ENCODE measurements at regions not wholly inside any gene's neighbourhood (a gene's known extent, or its start where the extent isn't known, plus 50 kb on each side); places are given as distances from the start of the nearest gene placed in this dataset.

DNA sequence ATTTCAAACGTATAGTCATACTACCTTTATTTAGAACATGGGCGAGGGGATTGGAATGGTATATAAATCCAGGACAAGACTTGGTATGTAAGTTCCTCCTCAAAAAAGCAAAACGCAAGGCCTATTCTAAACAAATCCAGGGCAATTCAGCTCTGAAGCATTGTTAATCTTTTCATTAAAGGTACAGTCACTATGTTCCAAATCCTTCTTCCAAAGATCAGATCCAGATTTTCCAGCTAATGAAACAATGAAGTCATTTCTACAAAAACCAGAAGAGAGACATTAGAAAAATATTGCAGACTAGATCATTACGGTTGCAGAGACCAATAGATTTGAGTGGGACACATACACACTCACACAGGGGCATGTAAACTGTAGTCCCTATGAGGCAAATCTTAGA, 116.1 kb upstream of the BNC2 start:
- 55 to 59% methylated on average over 4 of the region's 4 CpGs for WGBS, 2 donors
- TF ChIP-seq, protein P1, sequence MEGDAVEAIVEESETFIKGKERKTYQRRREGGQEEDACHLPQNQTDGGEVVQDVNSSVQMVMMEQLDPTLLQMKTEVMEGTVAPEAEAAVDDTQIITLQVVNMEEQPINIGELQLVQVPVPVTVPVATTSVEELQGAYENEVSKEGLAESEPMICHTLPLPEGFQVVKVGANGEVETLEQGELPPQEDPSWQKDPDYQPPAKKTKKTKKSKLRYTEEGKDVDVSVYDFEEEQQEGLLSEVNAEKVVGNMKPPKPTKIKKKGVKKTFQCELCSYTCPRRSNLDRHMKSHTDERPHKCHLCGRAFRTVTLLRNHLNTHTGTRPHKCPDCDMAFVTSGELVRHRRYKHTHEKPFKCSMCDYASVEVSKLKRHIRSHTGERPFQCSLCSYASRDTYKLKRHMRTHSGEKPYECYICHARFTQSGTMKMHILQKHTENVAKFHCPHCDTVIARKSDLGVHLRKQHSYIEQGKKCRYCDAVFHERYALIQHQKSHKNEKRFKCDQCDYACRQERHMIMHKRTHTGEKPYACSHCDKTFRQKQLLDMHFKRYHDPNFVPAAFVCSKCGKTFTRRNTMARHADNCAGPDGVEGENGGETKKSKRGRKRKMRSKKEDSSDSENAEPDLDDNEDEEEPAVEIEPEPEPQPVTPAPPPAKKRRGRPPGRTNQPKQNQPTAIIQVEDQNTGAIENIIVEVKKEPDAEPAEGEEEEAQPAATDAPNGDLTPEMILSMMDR (IDR thresholded peaks at IDR 0.05), result no peak
- TF ChIP-seq POLR2A (IDR thresholded peaks at IDR 0.05), result no peak
- Histone ChIP-seq H3K27ac (no peak overlapping the region), H3K36me3 (replicated peaks in 1 of 2; ENCODE audit: insufficient read depth in 1 of 2, low read depth in 2 of 2) (no peaks in the 10 kb centered on the region), H3K4me3 (no peak overlapping the region), H3K4me1 (no peaks in the 10 kb centered on the region), H3K27me3 (no peaks in the 10 kb centered on the region), H3K9me3 (no peaks in the 10 kb centered on the region)
- intact Hi-C loops (cut with DNase I), result no loop called here
- DNase-seq, result no peak
- ATAC-seq, result no peak

DNA sequence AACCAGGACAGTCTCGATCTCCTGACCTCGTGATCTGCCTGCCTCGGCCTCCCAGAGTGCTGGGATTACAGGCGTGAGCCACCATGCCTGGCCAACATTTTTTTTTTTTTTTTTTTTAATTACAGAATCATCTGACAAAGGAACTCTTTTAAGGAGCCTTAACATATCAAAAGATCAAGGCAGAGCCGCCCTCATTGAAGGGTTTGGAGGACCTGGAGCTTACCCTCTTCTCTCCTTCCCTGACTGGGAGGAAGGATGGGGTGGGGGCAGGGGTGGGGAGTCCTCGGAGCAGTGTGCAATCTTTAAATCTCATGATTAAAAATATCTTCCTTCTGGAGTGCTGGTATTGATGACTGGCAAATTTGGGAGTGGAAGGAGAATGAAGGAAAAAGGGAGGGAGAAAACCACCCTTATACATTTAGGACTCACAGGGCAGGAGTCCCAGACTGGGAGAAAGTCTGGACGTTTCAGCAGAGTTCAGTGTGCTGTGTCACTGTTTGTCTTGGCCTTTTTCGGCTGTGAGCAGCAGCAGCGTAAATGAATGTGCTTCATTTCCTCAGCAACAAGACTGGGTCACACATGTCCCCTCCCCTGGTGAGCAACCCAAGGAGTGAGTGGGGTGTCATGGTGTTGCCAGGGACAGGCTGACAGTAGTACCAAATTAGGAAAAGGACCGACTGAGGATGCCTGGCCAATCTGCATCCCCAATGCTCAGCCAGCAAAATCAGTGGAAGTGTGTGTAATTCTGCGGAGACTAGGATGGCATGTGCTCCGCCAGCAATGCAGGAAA, 115.3 kb upstream of the BNC2 start:
- intact Hi-C loops (cut with DNase I), result no loop called here
- ATAC-seq (no peak), DNase-seq (no peak)
- Histone ChIP-seq H3K36me3 (replicated peaks in 1 of 2; ENCODE audit: insufficient read depth in 1 of 2, low read depth in 2 of 2) (no peaks in the 10 kb centered on the region), H3K9me3 (no peaks in the 10 kb centered on the region), H3K4me1 (no peaks in the 10 kb centered on the region), H3K27me3 (no peaks in the 10 kb centered on the region), H3K4me3 (no peak overlapping the region), H3K27ac (no peak overlapping the region)
- TF ChIP-seq, protein P1 (IDR thresholded peaks at IDR 0.05), result no peak
- no peak for TF ChIP-seq POLR2A (IDR thresholded peaks at IDR 0.05)
- WGBS, 2 donors, result 53 to 58% methylated on average over 12 of the region's 12 CpGs

DNA sequence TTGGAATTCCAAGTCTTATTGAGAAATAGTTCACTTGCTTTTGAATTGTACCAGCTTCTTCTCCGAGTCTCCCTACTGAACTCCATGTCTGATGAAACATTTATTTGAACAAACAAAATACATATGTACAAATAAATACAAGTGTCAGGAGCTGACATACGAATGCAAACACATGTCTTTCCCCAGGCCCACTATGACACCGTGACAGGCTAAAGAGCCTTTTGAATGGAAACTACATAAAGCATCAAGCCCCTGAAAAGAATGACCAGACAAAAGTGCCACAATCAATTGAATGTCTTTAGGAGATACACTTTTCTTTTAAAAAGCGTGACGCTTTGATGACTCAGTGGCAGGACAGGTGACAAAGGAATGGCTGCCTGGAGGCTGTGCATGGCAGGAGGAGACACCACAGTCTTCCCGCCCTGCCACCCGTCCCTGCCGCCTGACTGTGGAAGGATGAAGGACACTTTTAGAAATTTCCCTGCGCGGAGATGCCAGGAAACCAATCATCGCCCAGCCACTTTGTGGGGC, 112.4 kb upstream of the BNC2 start:
- Histone ChIP-seq H3K27me3 (no peaks in the 10 kb centered on the region), H3K9me3 (no peaks in the 10 kb centered on the region), H3K4me1 (no peaks in the 10 kb centered on the region), H3K27ac (no peak overlapping the region), H3K36me3 (replicated peaks in 1 of 2; ENCODE audit: insufficient read depth in 1 of 2, low read depth in 2 of 2) (no peaks in the 10 kb centered on the region), H3K4me3 (no peak overlapping the region)
- intact Hi-C loops (cut with DNase I), result no loop called here
- TF ChIP-seq, protein P1 (IDR thresholded peaks at IDR 0.05), result no peak
- TF ChIP-seq POLR2A (IDR thresholded peaks at IDR 0.05), result no peak
- WGBS, 2 donors, result 74 to 77% methylated on average over 11 of the region's 11 CpGs
- DNase-seq (no peak), ATAC-seq (no peak)

DNA sequence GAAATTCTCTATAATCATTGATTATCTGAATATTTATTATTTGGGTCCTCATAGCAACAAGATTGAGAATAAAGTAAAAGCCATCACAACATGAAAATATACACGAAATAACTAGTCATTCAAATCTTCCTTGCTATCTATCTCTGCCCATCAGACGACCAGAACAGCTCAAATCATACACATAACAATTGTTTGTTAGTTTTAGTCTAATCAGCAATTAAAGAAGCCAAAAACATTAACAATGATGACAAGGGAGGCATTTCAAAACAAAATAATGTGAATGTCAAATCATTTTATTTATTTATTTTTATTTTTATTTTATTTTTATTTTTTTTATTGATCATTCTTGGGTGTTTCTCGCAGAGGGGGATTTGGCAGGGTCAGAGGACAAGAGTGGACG, 106.0 kb upstream of the BNC2 start:
- H3K9me3 ChIP-seq, result no peaks in the 10 kb centered on the region
- H3K4me1 ChIP-seq, result no peaks in the 10 kb centered on the region
- no peak overlapping the region for H3K27ac ChIP-seq
- no peaks in the 10 kb centered on the region for H3K36me3 ChIP-seq (replicated peaks in 1 of 2; ENCODE audit: insufficient read depth in 1 of 2, low read depth in 2 of 2)
- no peaks in the 10 kb centered on the region for H3K27me3 ChIP-seq
- 61 to 63% methylated on average over 4 of the region's 4 CpGs for WGBS, 2 donors
- no peak for DNase-seq
- H3K4me3 ChIP-seq, result no peak overlapping the region
- ATAC-seq, result no peak
- intact Hi-C loops (cut with DNase I), result no loop called here
- TF ChIP-seq POLR2A (IDR thresholded peaks at IDR 0.05), result no peak
- TF ChIP-seq, protein P1 (IDR thresholded peaks at IDR 0.05), result no peak

DNA sequence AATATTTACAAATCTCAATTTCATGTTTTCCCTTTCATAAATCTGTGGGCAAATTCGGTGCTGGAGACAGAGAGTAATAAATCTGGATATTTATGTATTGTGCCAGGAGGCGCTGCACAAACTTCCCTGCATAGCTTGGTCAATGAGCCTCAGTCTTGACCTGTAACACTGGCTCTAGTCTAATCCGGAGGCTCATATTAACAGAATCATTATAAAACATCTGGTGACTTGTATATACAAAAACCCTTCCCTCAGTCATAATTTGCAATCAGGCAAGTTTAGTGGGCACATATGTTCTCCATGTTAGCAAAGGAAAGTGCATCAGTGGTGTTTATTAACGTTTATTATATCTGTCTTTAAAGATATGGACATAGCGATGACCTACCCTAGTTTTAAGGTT, 104.0 kb upstream of the BNC2 start:
- intact Hi-C loops (cut with DNase I), result no loop called here
- H3K4me3 ChIP-seq, result no peak overlapping the region
- no peaks in the 10 kb centered on the region for H3K36me3 ChIP-seq (replicated peaks in 1 of 2; ENCODE audit: insufficient read depth in 1 of 2, low read depth in 2 of 2)
- H3K27me3 ChIP-seq, result no peaks in the 10 kb centered on the region
- ATAC-seq (no peak), DNase-seq (no peak)
- H3K27ac ChIP-seq, result no peak overlapping the region
- 45 to 51% methylated on average over 5 of the region's 5 CpGs for WGBS, 2 donors
- no peaks in the 10 kb centered on the region for H3K4me1 ChIP-seq
- H3K9me3 ChIP-seq, result no peaks in the 10 kb centered on the region
- TF ChIP-seq, protein P1 (IDR thresholded peaks at IDR 0.05), result no peak
- no peak for TF ChIP-seq POLR2A (IDR thresholded peaks at IDR 0.05)
